Neutrophil (primary cell): ENCODE measurements at regions not wholly inside any gene's neighbourhood (a gene's known extent, or its start where the extent isn't known, plus 50 kb on each side); places are given as distances from the start of the nearest gene placed in this dataset.

Experiments used
- H3K27ac ChIP-seq: fragments of 200-600 bp; sonication (generic); 2 replicates; pipeline ENCODE4 v1.5.1; 2016; ENCODE audit warnings: mild to moderate bottlenecking, moderate library complexity
- H3K27me3 ChIP-seq: fragments of 200-600 bp; sonication (generic); 2 replicates; pipeline ENCODE4 v1.6.0; 2016; ENCODE audit warnings: mild to moderate bottlenecking
- H3K36me3 ChIP-seq: fragments of 200-600 bp; sonication (generic); 2 replicates; pipeline ENCODE4 v1.5.1; 2017
- H3K4me1 ChIP-seq, 2 experiments: fragments of 200-600 bp in 1 of 2; sonication (generic) in 1 of 2; 1 replicate in 1 of 2; 2 replicates in 1 of 2; pipeline versions ENCODE4 v1.5.1 to v1.6.1; 2013 to 2016; ENCODE audit warnings: low read depth in 1 of 2, low read length in 1 of 2, mild to moderate bottlenecking in 1 of 2, moderate library complexity in 1 of 2; ENCODE audit not compliant: control insufficient read depth in 1 of 2, insufficient read depth in 1 of 2
- H3K4me3 ChIP-seq, 2 experiments: fragments of 200-600 bp in 1 of 2; sonication (generic) in 1 of 2; 1 replicate in 1 of 2; 2 replicates in 1 of 2; pipeline ENCODE4 v1.5.1; 2013 to 2016; ENCODE audit warnings: low read depth in 1 of 2, low read length in 1 of 2, mild to moderate bottlenecking in 1 of 2, moderate library complexity in 1 of 2
- H3K9me3 ChIP-seq: fragments of 200-600 bp; sonication (generic); 2 replicates; pipeline ENCODE4 v1.5.1; 2016
- CTCF ChIP-seq: fragments of 200-600 bp; sonication (generic); IDR thresholded peaks from 2 replicates; pipeline ENCODE4 v1.5.1; 2016; ENCODE audit warnings: antibody characterized with exemption

- Histone ChIP-seq H3K27me3 (no peaks in the 10 kb centered on the region), H3K27ac (no peak overlapping the region), H3K4me3 (no peak overlapping the region), H3K9me3 (no peaks in the 10 kb centered on the region), H3K36me3 (no peaks in the 10 kb centered on the region), H3K4me1 (no peaks in the 10 kb centered on the region)
- TF ChIP-seq CTCF = no peak
Observed at GRCh38 chr11:81000334-81000733, 1559.5 kb upstream of the TENM4 start.

GRCh38 chr11:80995523-80995922 lies 1554.7 kb upstream of the TENM4 start:
- Histone ChIP-seq H3K36me3 (no peaks in the 10 kb centered on the region), H3K27ac (no peak overlapping the region), H3K27me3 (no peaks in the 10 kb centered on the region), H3K9me3 (no peaks in the 10 kb centered on the region), H3K4me3 (no peak overlapping the region), H3K4me1 (no peaks in the 10 kb centered on the region)
- no peak for TF ChIP-seq CTCF

GRCh38 chr11:80993536-80993935 lies 1552.7 kb upstream of the TENM4 start:
- no peaks in the 10 kb centered on the region for H3K27me3 ChIP-seq
- H3K4me1 ChIP-seq = no peaks in the 10 kb centered on the region
- no peak overlapping the region for H3K27ac ChIP-seq
- no peak overlapping the region for H3K4me3 ChIP-seq
- H3K9me3 ChIP-seq = no peaks in the 10 kb centered on the region
- H3K36me3 ChIP-seq = no peaks in the 10 kb centered on the region
- TF ChIP-seq CTCF = no peak

GRCh38 chr11:80990885-80991284 lies 1550.1 kb upstream of the TENM4 start:
- no peaks in the 10 kb centered on the region for H3K27me3 ChIP-seq
- no peak overlapping the region for H3K4me3 ChIP-seq
- no peaks in the 10 kb centered on the region for H3K4me1 ChIP-seq
- no peaks in the 10 kb centered on the region for H3K9me3 ChIP-seq
- TF ChIP-seq CTCF = no peak
- H3K36me3 ChIP-seq = no peaks in the 10 kb centered on the region
- no peak overlapping the region for H3K27ac ChIP-seq

- Histone ChIP-seq H3K27ac (no peak overlapping the region), H3K36me3 (no peaks in the 10 kb centered on the region), H3K4me3 (no peak overlapping the region), H3K4me1 (no peaks in the 10 kb centered on the region), H3K27me3 (no peaks in the 10 kb centered on the region), H3K9me3 (no peaks in the 10 kb centered on the region)
- no peak for TF ChIP-seq CTCF
Observed at GRCh38 chr11:80987171-80987570, 1546.3 kb upstream of the TENM4 start.
